ENCODE measurements at regions not wholly inside any gene's neighbourhood (a gene's known extent, or its start where the extent isn't known, plus 50 kb on each side); places are given as distances from the start of the nearest gene placed in this dataset.

DNA sequence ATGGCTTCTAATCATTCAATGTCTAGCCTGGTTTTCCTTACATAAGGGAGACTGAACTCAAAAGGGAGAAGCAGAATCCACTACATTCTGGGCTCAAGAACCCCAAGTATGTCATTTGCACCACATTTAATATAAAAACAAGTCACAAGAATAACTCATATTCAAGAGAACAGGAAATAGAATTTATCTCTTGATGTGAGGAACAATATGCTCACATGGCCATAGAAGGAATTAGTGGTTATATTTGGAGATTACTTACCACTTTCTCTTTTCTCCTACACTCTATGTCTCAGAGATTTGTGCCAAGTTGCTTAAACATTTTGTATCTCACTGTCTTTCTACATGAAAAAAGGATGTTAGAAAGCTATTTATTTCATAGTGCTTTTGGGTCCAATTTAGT, 922.6 kb upstream of the PABPC4L start:
- Mint-ChIP-seq H3K9me3 (no peaks in the 10 kb centered on the region; the same call in 1 of the 2 replicates), H3K27me3 (ENCODE audit: insufficient read depth) (no peaks in the 10 kb centered on the region), H3K27ac (no peak overlapping the region), H3K4me3 (no peak overlapping the region), H3K4me1 (ENCODE audit: low read depth) (no peaks in the 10 kb centered on the region), H3K36me3 (ENCODE audit: low read depth) (no peaks in the 10 kb centered on the region)
- TF ChIP-seq, protein P1, sequence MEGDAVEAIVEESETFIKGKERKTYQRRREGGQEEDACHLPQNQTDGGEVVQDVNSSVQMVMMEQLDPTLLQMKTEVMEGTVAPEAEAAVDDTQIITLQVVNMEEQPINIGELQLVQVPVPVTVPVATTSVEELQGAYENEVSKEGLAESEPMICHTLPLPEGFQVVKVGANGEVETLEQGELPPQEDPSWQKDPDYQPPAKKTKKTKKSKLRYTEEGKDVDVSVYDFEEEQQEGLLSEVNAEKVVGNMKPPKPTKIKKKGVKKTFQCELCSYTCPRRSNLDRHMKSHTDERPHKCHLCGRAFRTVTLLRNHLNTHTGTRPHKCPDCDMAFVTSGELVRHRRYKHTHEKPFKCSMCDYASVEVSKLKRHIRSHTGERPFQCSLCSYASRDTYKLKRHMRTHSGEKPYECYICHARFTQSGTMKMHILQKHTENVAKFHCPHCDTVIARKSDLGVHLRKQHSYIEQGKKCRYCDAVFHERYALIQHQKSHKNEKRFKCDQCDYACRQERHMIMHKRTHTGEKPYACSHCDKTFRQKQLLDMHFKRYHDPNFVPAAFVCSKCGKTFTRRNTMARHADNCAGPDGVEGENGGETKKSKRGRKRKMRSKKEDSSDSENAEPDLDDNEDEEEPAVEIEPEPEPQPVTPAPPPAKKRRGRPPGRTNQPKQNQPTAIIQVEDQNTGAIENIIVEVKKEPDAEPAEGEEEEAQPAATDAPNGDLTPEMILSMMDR (IDR thresholded peaks at IDR 0.05), result no peak
- DNase-seq, result no peak

DNA sequence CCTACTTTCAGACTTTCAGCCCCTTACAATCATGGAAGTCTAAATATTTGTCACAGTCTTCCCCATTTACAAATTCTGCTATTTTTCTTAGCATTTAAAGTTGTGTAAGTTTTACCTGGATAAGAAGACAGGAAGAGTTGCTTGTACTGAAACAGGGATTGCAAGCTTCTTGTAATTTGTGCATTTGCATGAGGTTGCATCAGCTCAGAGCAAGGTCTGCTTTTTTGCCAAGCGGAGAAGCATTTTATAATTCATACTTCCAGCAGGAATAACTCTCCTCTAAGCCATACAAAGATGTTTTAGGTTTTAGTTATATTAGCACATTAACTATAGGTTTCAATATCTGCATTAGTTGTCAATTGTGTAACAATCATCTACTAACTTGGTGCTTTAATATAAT, 922.0 kb upstream of the PABPC4L start:
- no peaks in the 10 kb centered on the region for H3K36me3 Mint-ChIP-seq (ENCODE audit: low read depth)

DNA sequence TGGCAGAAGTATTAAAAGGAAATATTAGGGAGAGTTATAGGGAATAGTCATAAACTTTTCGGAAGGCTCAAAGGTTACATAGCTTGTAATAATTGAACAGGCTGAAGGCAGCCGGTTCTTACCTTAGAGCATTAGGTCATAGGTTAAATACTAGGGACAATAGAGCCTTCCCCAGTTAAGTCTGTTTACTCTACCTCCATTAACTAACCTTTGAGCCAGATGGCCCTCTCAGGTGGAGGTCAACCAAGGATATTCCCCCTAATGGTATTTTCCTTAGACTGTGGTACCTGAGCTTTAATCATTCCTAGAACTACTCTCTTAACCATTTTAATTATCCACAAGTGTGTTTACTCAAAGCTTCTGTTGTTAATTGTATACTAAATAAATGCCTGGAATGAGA, 920.9 kb upstream of the PABPC4L start:
- no peak for DNase-seq
- Mint-ChIP-seq H3K27me3 (ENCODE audit: insufficient read depth) (no peaks in the 10 kb centered on the region), H3K9me3 (no peaks in the 10 kb centered on the region; the same call in 1 of the 2 replicates), H3K36me3 (ENCODE audit: low read depth) (no peaks in the 10 kb centered on the region), H3K4me3 (no peak overlapping the region), H3K4me1 (ENCODE audit: low read depth) (no peaks in the 10 kb centered on the region), H3K27ac (no peak overlapping the region)
- TF ChIP-seq, protein P1 (IDR thresholded peaks at IDR 0.05), result no peak

More for the DNA sequence above, 922.0 kb upstream of the PABPC4L start:
- TF ChIP-seq, protein P1 (IDR thresholded peaks at IDR 0.05), result no peak
- Mint-ChIP-seq H3K4me1 (ENCODE audit: low read depth) (no peaks in the 10 kb centered on the region), H3K27ac (no peak overlapping the region), H3K4me3 (no peak overlapping the region), H3K27me3 (ENCODE audit: insufficient read depth) (no peaks in the 10 kb centered on the region), H3K9me3 (no peaks in the 10 kb centered on the region; the same call in 1 of the 2 replicates)
- DNase-seq, result no peak

DNA sequence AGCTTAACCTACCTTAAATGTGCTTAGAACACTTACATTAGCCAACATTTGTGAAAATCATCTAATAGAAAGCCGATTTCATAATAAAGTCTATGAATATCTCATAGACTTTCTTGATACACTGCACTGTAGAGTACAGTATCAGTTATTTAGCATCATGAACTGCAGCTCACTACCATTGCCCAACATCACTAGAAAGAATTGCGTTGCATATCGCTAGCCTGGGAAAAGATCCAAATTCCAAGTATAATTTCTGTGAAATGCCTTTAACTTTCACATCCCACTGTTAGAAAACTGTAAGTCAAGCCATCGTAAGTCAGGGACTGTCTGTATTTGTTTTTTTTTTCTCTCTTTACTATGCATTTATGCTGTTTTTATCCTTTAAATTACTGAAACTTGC, 918.6 kb upstream of the PABPC4L start:
- H3K36me3 Mint-ChIP-seq (ENCODE audit: low read depth), result no peaks in the 10 kb centered on the region
- no peak overlapping the region for H3K4me3 Mint-ChIP-seq
- no peak for DNase-seq
- H3K27ac Mint-ChIP-seq, result no peak overlapping the region
- H3K9me3 Mint-ChIP-seq, result no peaks in the 10 kb centered on the region; the same call in 1 of the 2 replicates
- no peaks in the 10 kb centered on the region for H3K27me3 Mint-ChIP-seq (ENCODE audit: insufficient read depth)
- TF ChIP-seq, protein P1 (IDR thresholded peaks at IDR 0.05), result no peak
- H3K4me1 Mint-ChIP-seq (ENCODE audit: low read depth), result no peaks in the 10 kb centered on the region

DNA sequence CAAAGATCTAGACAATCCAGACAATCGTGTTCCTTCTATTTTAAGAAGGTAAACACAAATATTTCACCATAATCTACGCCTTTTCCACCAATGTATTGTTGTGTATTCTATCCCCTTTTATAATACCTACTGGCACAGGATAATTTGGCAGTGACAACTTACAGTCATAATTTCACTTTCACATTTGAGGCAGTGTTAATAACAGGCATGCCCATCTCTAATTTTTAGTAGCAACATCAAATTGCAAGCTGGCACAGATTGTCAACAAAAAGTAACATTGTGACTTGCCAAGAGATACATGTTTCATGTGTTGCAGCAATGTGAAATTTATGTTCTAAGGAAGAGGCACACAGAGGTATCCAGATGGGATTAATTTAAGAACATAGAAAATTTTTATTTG, 912.5 kb upstream of the PABPC4L start:
- Mint-ChIP-seq H3K36me3 (ENCODE audit: low read depth) (no peaks in the 10 kb centered on the region), H3K4me1 (ENCODE audit: low read depth) (no peaks in the 10 kb centered on the region), H3K4me3 (no peak overlapping the region), H3K27me3 (ENCODE audit: insufficient read depth) (no peaks in the 10 kb centered on the region), H3K9me3 (peaks cover 7% of the 10 kb centered on the region; the same call in 1 of the 2 replicates), H3K27ac (no peak overlapping the region)
- TF ChIP-seq, protein P1 (IDR thresholded peaks at IDR 0.05), result no peak
- DNase-seq, result no peak

DNA sequence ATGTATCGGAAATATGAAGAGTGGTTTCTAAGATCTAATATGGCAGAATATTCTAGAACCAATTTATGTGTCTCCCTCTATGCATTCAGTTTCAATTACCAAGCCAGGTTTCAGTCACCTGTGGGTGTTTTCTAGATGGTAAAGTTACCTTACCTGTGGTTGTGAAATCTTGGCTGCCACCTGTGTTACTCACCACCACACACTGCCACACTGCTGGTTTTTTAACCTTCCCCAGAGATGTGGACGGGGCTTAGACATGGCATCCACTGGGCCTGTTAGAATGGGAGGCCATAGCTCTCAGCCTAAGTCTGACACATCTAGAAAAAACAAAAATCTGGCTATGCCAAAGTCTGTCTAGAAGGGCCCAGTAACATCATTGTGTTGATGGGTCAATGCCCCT, 896.5 kb upstream of the PABPC4L start:
- Mint-ChIP-seq H3K9me3 (no peaks in the 10 kb centered on the region; the same call in 1 of the 2 replicates), H3K27ac (no peak overlapping the region), H3K4me1 (ENCODE audit: low read depth) (no peaks in the 10 kb centered on the region), H3K27me3 (ENCODE audit: insufficient read depth) (no peaks in the 10 kb centered on the region), H3K4me3 (no peak overlapping the region), H3K36me3 (ENCODE audit: low read depth) (no peaks in the 10 kb centered on the region)
- TF ChIP-seq, protein P1 (IDR thresholded peaks at IDR 0.05), result no peak
- no peak for DNase-seq
